Ovary (tissue), 3 donors: ENCODE measurements at regions not wholly inside any gene's neighbourhood (a gene's known extent, or its start where the extent isn't known, plus 50 kb on each side); places are given as distances from the start of the nearest gene placed in this dataset.

Experiments
- CTCF ChIP-seq, 3 donors: fragments of 450-650 bp in 2 of 3; fragments of 200-600 bp in 1 of 3; IDR thresholded peaks; one replicate each; pipeline versions ENCODE4 v1.5.1 to v1.8.0; 2016 to 2022; ENCODE audit warnings: antibody characterized with exemption in 3 of 3, mild to moderate bottlenecking in 1 of 3
- EP300 ChIP-seq: sonication (generic); formaldehyde crosslinking; IDR thresholded peaks from one replicate; pipeline ENCODE4 v1.6.1; 2017; ENCODE audit warnings: antibody characterized with exemption
- donor health status: DM: no; HTN: no; CAD: no.

- no peak for TF ChIP-seq CTCF (IDR thresholded peaks at IDR 0.05)
- no peak for TF ChIP-seq EP300
Measured at GRCh38 chr21:17435565-17436543, 77.0 kb upstream of the CXADR start.
